ENCODE measurements at regions not wholly inside any gene's neighbourhood (a gene's known extent, or its start where the extent isn't known, plus 50 kb on each side); places are given as distances from the start of the nearest gene placed in this dataset.

DNA sequence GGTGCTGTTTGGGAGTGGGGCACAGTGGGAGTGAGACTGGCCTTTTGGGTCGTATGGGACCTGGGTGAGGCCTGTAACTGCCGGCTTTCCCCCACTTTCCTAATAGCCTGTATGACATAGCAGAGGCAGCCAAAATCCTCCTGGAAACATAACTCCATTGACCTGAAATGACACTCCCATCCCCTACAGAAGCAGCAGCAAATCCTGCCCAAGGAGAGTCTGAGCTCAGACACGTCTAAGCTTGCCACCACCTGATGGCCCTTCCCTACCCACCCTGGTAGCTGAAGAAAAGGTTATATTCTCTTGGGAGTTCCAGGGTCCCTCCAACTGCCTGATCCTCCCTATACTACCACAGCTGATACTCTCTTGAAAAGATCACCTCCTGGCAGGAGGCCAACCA, 179.8 kb upstream of the ARRDC3 start:
- Mint-ChIP-seq H3K27ac (ENCODE audit: unreplicated experiment) (no peak overlapping the region), H3K4me3 (ENCODE audit: unreplicated experiment) (no peak overlapping the region), H3K27me3 (ENCODE audit: low read depth) (no peaks in the 10 kb centered on the region), H3K36me3 (ENCODE audit: low read depth) (peaks cover 2% of the 10 kb centered on the region), H3K9me3 (ENCODE audit: low read depth) (peaks cover 31% of the 10 kb centered on the region), H3K4me1 (ENCODE audit: low read depth) (peaks cover 23% of the 10 kb centered on the region)
- no peak for DNase-seq (ENCODE audit: low spot score)
- TF ChIP-seq, protein P1, sequence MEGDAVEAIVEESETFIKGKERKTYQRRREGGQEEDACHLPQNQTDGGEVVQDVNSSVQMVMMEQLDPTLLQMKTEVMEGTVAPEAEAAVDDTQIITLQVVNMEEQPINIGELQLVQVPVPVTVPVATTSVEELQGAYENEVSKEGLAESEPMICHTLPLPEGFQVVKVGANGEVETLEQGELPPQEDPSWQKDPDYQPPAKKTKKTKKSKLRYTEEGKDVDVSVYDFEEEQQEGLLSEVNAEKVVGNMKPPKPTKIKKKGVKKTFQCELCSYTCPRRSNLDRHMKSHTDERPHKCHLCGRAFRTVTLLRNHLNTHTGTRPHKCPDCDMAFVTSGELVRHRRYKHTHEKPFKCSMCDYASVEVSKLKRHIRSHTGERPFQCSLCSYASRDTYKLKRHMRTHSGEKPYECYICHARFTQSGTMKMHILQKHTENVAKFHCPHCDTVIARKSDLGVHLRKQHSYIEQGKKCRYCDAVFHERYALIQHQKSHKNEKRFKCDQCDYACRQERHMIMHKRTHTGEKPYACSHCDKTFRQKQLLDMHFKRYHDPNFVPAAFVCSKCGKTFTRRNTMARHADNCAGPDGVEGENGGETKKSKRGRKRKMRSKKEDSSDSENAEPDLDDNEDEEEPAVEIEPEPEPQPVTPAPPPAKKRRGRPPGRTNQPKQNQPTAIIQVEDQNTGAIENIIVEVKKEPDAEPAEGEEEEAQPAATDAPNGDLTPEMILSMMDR (IDR thresholded peaks at IDR 0.05) = no peak

DNA sequence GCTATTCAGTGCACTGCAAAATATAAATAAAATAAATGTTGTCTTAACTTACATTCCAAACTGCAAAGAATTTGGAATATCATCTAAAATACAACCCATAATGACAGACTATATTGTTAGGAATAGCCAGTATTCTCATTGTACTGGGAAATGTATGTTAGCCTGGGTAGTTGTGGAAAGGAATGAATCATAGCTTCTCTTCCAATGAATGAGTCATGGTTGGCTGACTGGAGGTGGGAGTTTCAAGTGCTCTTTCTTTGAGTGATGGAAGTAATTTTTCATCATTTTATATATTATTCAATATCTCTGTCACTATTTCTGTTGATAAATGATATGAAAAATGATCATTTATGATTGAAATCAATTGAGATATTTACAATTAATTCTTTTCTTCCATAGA, 158.6 kb upstream of the ARRDC3 start:
- Mint-ChIP-seq H3K27ac (ENCODE audit: unreplicated experiment) (no peak overlapping the region), H3K9me3 (ENCODE audit: low read depth) (peaks cover 18% of the 10 kb centered on the region), H3K27me3 (ENCODE audit: low read depth) (no peaks in the 10 kb centered on the region), H3K36me3 (ENCODE audit: low read depth) (peaks cover 1% of the 10 kb centered on the region), H3K4me3 (ENCODE audit: unreplicated experiment) (no peak overlapping the region), H3K4me1 (ENCODE audit: low read depth) (no peaks in the 10 kb centered on the region)
- no peak for DNase-seq (ENCODE audit: low spot score)
- TF ChIP-seq, protein P1 (IDR thresholded peaks at IDR 0.05) = no peak

- Mint-ChIP-seq H3K27me3 (ENCODE audit: low read depth) (no peaks in the 10 kb centered on the region), H3K9me3 (ENCODE audit: low read depth) (peaks cover 5% of the 10 kb centered on the region), H3K27ac (ENCODE audit: unreplicated experiment) (no peak overlapping the region), H3K4me1 (ENCODE audit: low read depth) (no peaks in the 10 kb centered on the region), H3K36me3 (ENCODE audit: low read depth) (no peaks in the 10 kb centered on the region), H3K4me3 (ENCODE audit: unreplicated experiment) (no peak overlapping the region)
- no peak for DNase-seq (ENCODE audit: low spot score)
- TF ChIP-seq, protein P1 (IDR thresholded peaks at IDR 0.05) = no peak
These were observed 155.1 kb upstream of the ARRDC3 start for GRCh38 chr5:91538179-91538578.

- DNase-seq (ENCODE audit: low spot score) = no peak
- Mint-ChIP-seq H3K36me3 (ENCODE audit: low read depth) (no peaks in the 10 kb centered on the region), H3K4me1 (ENCODE audit: low read depth) (no peaks in the 10 kb centered on the region), H3K27ac (ENCODE audit: unreplicated experiment) (no peak overlapping the region), H3K4me3 (ENCODE audit: unreplicated experiment) (no peak overlapping the region), H3K27me3 (ENCODE audit: low read depth) (no peaks in the 10 kb centered on the region), H3K9me3 (ENCODE audit: low read depth) (peaks cover 5% of the 10 kb centered on the region)
- TF ChIP-seq, protein P1 (IDR thresholded peaks at IDR 0.05) = no peak
These were observed 152.4 kb upstream of the ARRDC3 start for GRCh38 chr5:91535499-91535898.

GRCh38 chr5:91534332-91534731, 151.2 kb upstream of the ARRDC3 start:
- H3K4me1 Mint-ChIP-seq (ENCODE audit: low read depth) = no peaks in the 10 kb centered on the region
- H3K27ac Mint-ChIP-seq (ENCODE audit: unreplicated experiment) = no peak overlapping the region
- no peak overlapping the region for H3K4me3 Mint-ChIP-seq (ENCODE audit: unreplicated experiment)
- no peaks in the 10 kb centered on the region for H3K9me3 Mint-ChIP-seq (ENCODE audit: low read depth)
- no peaks in the 10 kb centered on the region for H3K27me3 Mint-ChIP-seq (ENCODE audit: low read depth)
- no peak for DNase-seq (ENCODE audit: low spot score)
- H3K36me3 Mint-ChIP-seq (ENCODE audit: low read depth) = no peaks in the 10 kb centered on the region
- TF ChIP-seq, protein P1 (IDR thresholded peaks at IDR 0.05) = no peak
